Thyroid gland (tissue), 4 donors: ENCODE measurements at regions not wholly inside any gene's neighbourhood (a gene's known extent, or its start where the extent isn't known, plus 50 kb on each side); places are given as distances from the start of the nearest gene placed in this dataset.

Experiments used
- DNase-seq, 2 donors: peaks; one replicate each; pipeline ENCODE4 v3.0.0-alpha.2; 2019
- H3K27ac ChIP-seq, 3 donors: fragments of 200-600 bp; sonication (generic); 1 replicate in 2 of 3; 2 replicates in 1 of 3; pipeline ENCODE4 v1.5.1; 2016 to 2019; ENCODE audit warnings: mild to moderate bottlenecking in 1 of 3, moderate library complexity in 1 of 3
- H3K27me3 ChIP-seq: fragments of 200-600 bp; sonication (generic); one replicate; pipeline ENCODE4 v1.5.1; 2019
- H3K36me3 ChIP-seq, 2 donors: fragments of 200-600 bp; sonication (generic); one replicate each; pipeline ENCODE4 v1.5.1; 2016 to 2019
- H3K4me1 ChIP-seq, 2 donors: fragments of 200-600 bp; sonication (generic); one replicate each; pipeline ENCODE4 v1.5.1; 2017 to 2019
- H3K4me3 ChIP-seq, 3 donors: fragments of 200-600 bp; sonication (generic); replicated peaks in 1 of 3; 1 replicate in 2 of 3; 2 replicates in 1 of 3; pipeline ENCODE4 v1.5.1; 2016; ENCODE audit warnings: mild to moderate bottlenecking in 1 of 3
- H3K9me3 ChIP-seq: fragments of 200-600 bp; sonication (generic); one replicate; pipeline ENCODE4 v1.5.1; 2017
- POLR2A ChIP-seq, 2 donors: fragments of 450-650 bp; IDR thresholded peaks; one replicate each; pipeline ENCODE4 v1.6.1; 2017; ENCODE audit warnings: antibody characterized with exemption in 2 of 2, mild to moderate bottlenecking in 2 of 2, moderate library complexity in 1 of 2
- WGBS, 2 donors: methylation state at CpG; one replicate each; pipeline ENCODE4 v1.1.5; 2017; 5-methylcytosine and 5-hydroxymethylcytosine counted together
- intact Hi-C: fragments of 100-400 bp; cut with DNase I; formaldehyde crosslinking; loops from one replicate; pipeline ENCODE4 v1.15.1; 2023
- TF ChIP-seq, protein P1 (sequence below), 6 experiments: fragments of 200-600 bp in 3 of 6; fragments of 450-650 bp in 3 of 6; sonication (generic) in 3 of 6; IDR thresholded peaks; one replicate each; pipeline ENCODE4 v1.5.1; 2016 to 2019; ENCODE audit warnings: antibody characterized with exemption in 6 of 6, mild to moderate bottlenecking in 2 of 6, inconsistent platforms in 1 of 6, moderate library complexity in 1 of 6

DNA sequence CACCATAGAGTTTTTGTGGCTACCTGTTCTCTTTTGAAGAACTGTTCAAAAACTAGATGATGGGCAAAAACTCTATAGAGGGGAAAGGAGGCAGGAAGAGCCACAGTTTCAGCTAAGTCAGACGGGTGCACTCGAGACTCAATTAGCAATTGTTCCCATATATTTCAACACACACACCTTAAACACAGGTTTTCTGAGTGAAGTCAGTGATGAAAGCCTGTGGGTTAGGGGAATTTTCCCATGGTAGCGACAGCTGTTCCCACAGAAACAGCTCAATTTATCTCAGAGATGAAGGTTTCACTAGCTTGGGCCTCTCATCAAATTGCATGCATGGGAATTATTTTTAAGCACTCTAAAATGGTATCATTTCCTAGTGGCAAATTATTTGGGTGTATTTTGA is 143.4 kb downstream of the ZIC5 start:
- TF ChIP-seq, protein P1, sequence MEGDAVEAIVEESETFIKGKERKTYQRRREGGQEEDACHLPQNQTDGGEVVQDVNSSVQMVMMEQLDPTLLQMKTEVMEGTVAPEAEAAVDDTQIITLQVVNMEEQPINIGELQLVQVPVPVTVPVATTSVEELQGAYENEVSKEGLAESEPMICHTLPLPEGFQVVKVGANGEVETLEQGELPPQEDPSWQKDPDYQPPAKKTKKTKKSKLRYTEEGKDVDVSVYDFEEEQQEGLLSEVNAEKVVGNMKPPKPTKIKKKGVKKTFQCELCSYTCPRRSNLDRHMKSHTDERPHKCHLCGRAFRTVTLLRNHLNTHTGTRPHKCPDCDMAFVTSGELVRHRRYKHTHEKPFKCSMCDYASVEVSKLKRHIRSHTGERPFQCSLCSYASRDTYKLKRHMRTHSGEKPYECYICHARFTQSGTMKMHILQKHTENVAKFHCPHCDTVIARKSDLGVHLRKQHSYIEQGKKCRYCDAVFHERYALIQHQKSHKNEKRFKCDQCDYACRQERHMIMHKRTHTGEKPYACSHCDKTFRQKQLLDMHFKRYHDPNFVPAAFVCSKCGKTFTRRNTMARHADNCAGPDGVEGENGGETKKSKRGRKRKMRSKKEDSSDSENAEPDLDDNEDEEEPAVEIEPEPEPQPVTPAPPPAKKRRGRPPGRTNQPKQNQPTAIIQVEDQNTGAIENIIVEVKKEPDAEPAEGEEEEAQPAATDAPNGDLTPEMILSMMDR (IDR thresholded peaks at IDR 0.05): no peak
- TF ChIP-seq POLR2A (IDR thresholded peaks at IDR 0.05): no peak
- Histone ChIP-seq H3K27me3 (no peaks in the 10 kb centered on the region), H3K36me3 (no peaks in the 10 kb centered on the region), H3K4me3 (no peak overlapping the region), H3K27ac (no peak overlapping the region), H3K9me3 (no peaks in the 10 kb centered on the region), H3K4me1 (no peaks in the 10 kb centered on the region)
- 84 to 90% methylated on average over 3 of the region's 3 CpGs for WGBS, 2 donors
- intact Hi-C loops: no loop called here
- DNase-seq: no peak

- H3K9me3 ChIP-seq: no peaks in the 10 kb centered on the region
- intact Hi-C loops: no loop called here
- 88 to 96% methylated on average over 12 of the region's 12 CpGs for WGBS, 2 donors
Measured at GRCh38 chr13:99827011-99827772, 144.4 kb downstream of the ZIC5 start.

GRCh38 chr13:99823961-99824360 is 147.6 kb downstream of the ZIC5 start:
- Histone ChIP-seq H3K27ac (no peak overlapping the region), H3K4me1 (no peaks in the 10 kb centered on the region), H3K36me3 (no peaks in the 10 kb centered on the region), H3K4me3 (no peak overlapping the region), H3K9me3 (no peaks in the 10 kb centered on the region), H3K27me3 (no peaks in the 10 kb centered on the region)
- 89 to 93% methylated on average over 2 of the region's 2 CpGs for WGBS, 2 donors
- TF ChIP-seq POLR2A (IDR thresholded peaks at IDR 0.05): no peak
- TF ChIP-seq, protein P1 (IDR thresholded peaks at IDR 0.05): no peak
- intact Hi-C loops: no loop called here
- no peak for DNase-seq

More at GRCh38 chr13:99827011-99827772, 144.4 kb downstream of the ZIC5 start:
- H3K27me3 ChIP-seq: no peaks in the 10 kb centered on the region
- H3K36me3 ChIP-seq: no peaks in the 10 kb centered on the region
- H3K4me3 ChIP-seq: no peak overlapping the region
- TF ChIP-seq, protein P1 (IDR thresholded peaks at IDR 0.05): no peak
- TF ChIP-seq POLR2A (IDR thresholded peaks at IDR 0.05): no peak
- no peak for DNase-seq
- H3K4me1 ChIP-seq: no peaks in the 10 kb centered on the region
- H3K27ac ChIP-seq: no peak overlapping the region

GRCh38 chr13:99822820-99823219 is 148.7 kb downstream of the ZIC5 start:
- no peaks in the 10 kb centered on the region for H3K27me3 ChIP-seq
- 84 to 95% methylated on average over 2 of the region's 2 CpGs for WGBS, 2 donors
- TF ChIP-seq, protein P1 (IDR thresholded peaks at IDR 0.05): no peak
- TF ChIP-seq POLR2A (IDR thresholded peaks at IDR 0.05): no peak

GRCh38 chr13:99821741-99822140 is 149.8 kb downstream of the ZIC5 start:
- Histone ChIP-seq H3K4me3 (no peak overlapping the region), H3K27ac (no peak overlapping the region), H3K9me3 (no peaks in the 10 kb centered on the region), H3K27me3 (no peaks in the 10 kb centered on the region), H3K36me3 (no peaks in the 10 kb centered on the region), H3K4me1 (no peaks in the 10 kb centered on the region)
- DNase-seq: no peak
- TF ChIP-seq, protein P1 (IDR thresholded peaks at IDR 0.05): no peak
- TF ChIP-seq POLR2A (IDR thresholded peaks at IDR 0.05): no peak
- WGBS, 2 donors: 89 to 95% methylated on average over 3 of the region's 3 CpGs
- intact Hi-C loops: no loop called here

More at GRCh38 chr13:99822820-99823219, 148.7 kb downstream of the ZIC5 start:
- Histone ChIP-seq H3K4me1 (no peaks in the 10 kb centered on the region), H3K36me3 (no peaks in the 10 kb centered on the region), H3K4me3 (no peak overlapping the region), H3K27ac (no peak overlapping the region), H3K9me3 (no peaks in the 10 kb centered on the region)
- intact Hi-C loops: no loop called here
- no peak for DNase-seq
